HepG2 (cell line): ENCODE measurements at regions not wholly inside any gene's neighbourhood (a gene's known extent, or its start where the extent isn't known, plus 50 kb on each side); places are given as distances from the start of the nearest gene placed in this dataset.
"Not testable (repeated sequence)": the region's sequence is repeated elsewhere in the genome, so short reads cannot be mapped to it uniquely, and the experiment has no call there.

Experiments used
- ATAC-seq: fragments of 200-7000 bp; cut with Tn5 transposase; 3 replicates; pipeline ENCODE4 v1.9.1; 2020; ENCODE audit warnings: mild to moderate bottlenecking, moderate library complexity
- BruUV-seq: library from RNA; stranded (reverse); fragments of 400-500 nt; replicated peaks from 2 replicates; lab custom pipeline; 2021; lab: Mats Ljungman, UMichigan
- CTCF ChIA-PET: fragments of 300-600 bp; formaldehyde crosslinking; extraction: SDS; loops from one replicate; lab custom pipeline; 2021; ENCODE audit warnings: low total read pairs, inconsistent platforms, low intra/inter-chr PET ratio; lab: Yijun Ruan, JAX
- POLR2A ChIA-PET: fragments of 350-600 bp; sonication (Branson Sonifier 250); formaldehyde crosslinking; loops from one replicate; lab custom pipeline; 2020; ENCODE audit warnings: antibody characterized with exemption, inconsistent platforms; lab: Yijun Ruan, JAX
- DNase-seq: peaks from one replicate; pipeline ENCODE4 v3.0.0-alpha.2; 2015; ENCODE audit warnings: low spot score
- FAIRE-seq: peaks from 3 replicates; lab custom pipeline; 2011; peaks lifted over from hg19 to GRCh38; lab: Jason Lieb, UNC
- H2AFZ ChIP-seq: one replicate; pipeline ENCODE4 v1.6.1; 2011; ENCODE audit warnings: low read length, inconsistent platforms
- H3K27ac ChIP-seq: fragments of 300-600 bp; 3 replicates; pipeline ENCODE4 v1.8.0; 2011; ENCODE audit warnings: mixed run types, mild to moderate bottlenecking, mixed read lengths, low read length, inconsistent platforms; ENCODE audit not compliant: insufficient read depth; ENCODE audit errors: extremely low read length
- H3K27me3 ChIP-seq, 2 experiments: fragments of 200-600 bp in 1 of 2; 2 replicates in 1 of 2; 3 replicates in 1 of 2; pipeline versions ENCODE4 v1.6.0 to v1.8.0; 2011; ENCODE audit warnings: low read length in 2 of 2, mild to moderate bottlenecking in 2 of 2, moderate library complexity in 2 of 2, inconsistent platforms in 1 of 2; ENCODE audit not compliant: insufficient read depth in 2 of 2, control insufficient read depth in 1 of 2
- H3K36me3 ChIP-seq, 2 experiments: fragments of 200-600 bp in 1 of 2; replicated peaks in 1 of 2; 2 replicates in 1 of 2; 3 replicates in 1 of 2; pipeline versions ENCODE4 v1.5.1 to v1.8.0; 2011; ENCODE audit warnings: low read length in 2 of 2, inconsistent platforms in 1 of 2; ENCODE audit not compliant: insufficient read depth in 2 of 2, control insufficient read depth in 1 of 2
- H3K4me1 ChIP-seq: 2 replicates; pipeline ENCODE4 v1.5.1; 2012; ENCODE audit warnings: low read length, inconsistent platforms; ENCODE audit not compliant: insufficient read depth
- H3K4me2 ChIP-seq: 2 replicates; pipeline ENCODE4 v1.6.0; 2011; ENCODE audit warnings: low read depth, low read length, inconsistent platforms
- H3K4me3 ChIP-seq, 3 experiments: fragments of 200-600 bp in 1 of 3; sonication (generic), shearing (Covaris generic) in 1 of 3; replicated peaks in 1 of 3; 2 replicates each; pipeline ENCODE4 v1.5.1; 2011 to 2016; ENCODE audit warnings: low read length in 3 of 3, inconsistent platforms in 2 of 3, low read depth in 2 of 3, mild to moderate bottlenecking in 2 of 3, control low read depth in 1 of 3, mixed read lengths in 1 of 3; ENCODE audit not compliant: insufficient read depth in 1 of 3
- H3K79me2 ChIP-seq: one replicate; pipeline ENCODE4 v1.6.1; 2011; ENCODE audit warnings: low read length, inconsistent platforms; ENCODE audit not compliant: insufficient read depth
- H3K9ac ChIP-seq: 2 replicates; pipeline ENCODE4 v1.6.0; 2011; ENCODE audit warnings: mild to moderate bottlenecking, low read depth, low read length, inconsistent platforms; ENCODE audit not compliant: insufficient read depth
- H3K9me3 ChIP-seq: 2 replicates; pipeline ENCODE4 v1.5.1; 2012; ENCODE audit warnings: mild to moderate bottlenecking, low read length
- H4K20me1 ChIP-seq: 2 replicates; pipeline ENCODE4 v1.6.0; 2011; ENCODE audit warnings: inconsistent platforms, mild to moderate bottlenecking, low read length, moderate library complexity; ENCODE audit not compliant: insufficient read depth
- DNMT3B ChIP-seq: conservative IDR thresholded peaks from 2 replicates; pipeline ENCODE4 v1.6.1; 2016; ENCODE audit warnings: missing biosample characterization, control low read depth
- HNRNPL ChIP-seq: fragments of 200-400 bp; formaldehyde crosslinking; IDR thresholded peaks from 2 replicates; pipeline ENCODE4 v1.6.1; 2017; ENCODE audit warnings: mild to moderate bottlenecking, low read depth, low read length
- NAIF1 ChIP-seq: sonication (generic); formaldehyde crosslinking; IDR thresholded peaks from 2 replicates; pipeline ENCODE4 v1.5.0; 2020; ENCODE audit warnings: mild to moderate bottlenecking, missing genetic modification reagents, borderline replicate concordance
- SP140L ChIP-seq: sonication (generic); formaldehyde crosslinking; IDR thresholded peaks from 2 replicates; pipeline ENCODE4 v1.4.0; 2020; ENCODE audit warnings: missing genetic modification reagents, borderline replicate concordance
- ZNF839 ChIP-seq: sonication (generic); formaldehyde crosslinking; IDR thresholded peaks from 2 replicates; pipeline ENCODE4 v1.4.0; 2020; ENCODE audit warnings: missing genetic modification reagents, mild to moderate bottlenecking, borderline replicate concordance
- WGBS: methylation state at CpG from one replicate; pipeline ENCODE4 v1.1.6; 2017; ENCODE audit warnings: low lambda C conversion rate; 5-methylcytosine and 5-hydroxymethylcytosine counted together
- in situ Hi-C: cut with HindIII; loops from 2 replicates; pipeline ENCODE4 v1.10.0; 2017; ENCODE audit warnings: low pct_unique_long_range_greater_than_20kb; ENCODE audit not compliant: extremely low pct_ligation_motif_present
- intact Hi-C: fragments of 100-400 bp; cut with micrococcal nuclease; formaldehyde crosslinking; loops from one replicate; pipeline ENCODE4 v1.10.0; 2022; ENCODE audit not compliant: unreplicated experiment
- TF ChIP-seq, protein P1 (sequence below): sonication (generic); formaldehyde crosslinking; IDR thresholded peaks from 2 replicates; pipeline ENCODE4 v1.9.0; 2021; ENCODE audit warnings: mild to moderate bottlenecking, missing genetic modification reagents
- TF ChIP-seq, protein P2 (sequence below): IDR thresholded peaks from 2 replicates; pipeline ENCODE4 v1.6.1; 2012; ENCODE audit warnings: low read length, improper control_type of control experiment

DNA sequence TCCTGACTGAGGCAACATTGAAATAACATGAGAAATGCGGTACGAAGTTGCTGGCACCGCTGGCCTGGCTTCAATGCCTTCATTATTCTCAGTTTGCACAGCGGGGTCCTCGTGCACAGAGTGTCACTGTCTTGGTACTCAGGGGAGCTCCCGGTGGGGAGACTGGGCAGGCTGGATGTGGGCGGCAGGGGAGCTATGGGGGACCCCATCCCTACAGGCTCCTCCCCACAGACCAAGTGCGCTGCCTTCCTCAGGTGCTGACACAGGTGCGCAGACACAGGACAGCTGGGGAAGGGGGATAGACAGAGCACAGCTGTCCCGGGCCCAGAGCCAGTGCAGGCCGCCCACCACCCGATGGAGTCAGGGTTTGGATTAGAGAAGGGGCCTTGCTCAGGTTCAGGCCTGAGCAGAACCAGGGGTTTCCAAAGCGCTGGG is 270.1 kb downstream of the ADGRD1 start (continued):
- TF ChIP-seq, protein P1, sequence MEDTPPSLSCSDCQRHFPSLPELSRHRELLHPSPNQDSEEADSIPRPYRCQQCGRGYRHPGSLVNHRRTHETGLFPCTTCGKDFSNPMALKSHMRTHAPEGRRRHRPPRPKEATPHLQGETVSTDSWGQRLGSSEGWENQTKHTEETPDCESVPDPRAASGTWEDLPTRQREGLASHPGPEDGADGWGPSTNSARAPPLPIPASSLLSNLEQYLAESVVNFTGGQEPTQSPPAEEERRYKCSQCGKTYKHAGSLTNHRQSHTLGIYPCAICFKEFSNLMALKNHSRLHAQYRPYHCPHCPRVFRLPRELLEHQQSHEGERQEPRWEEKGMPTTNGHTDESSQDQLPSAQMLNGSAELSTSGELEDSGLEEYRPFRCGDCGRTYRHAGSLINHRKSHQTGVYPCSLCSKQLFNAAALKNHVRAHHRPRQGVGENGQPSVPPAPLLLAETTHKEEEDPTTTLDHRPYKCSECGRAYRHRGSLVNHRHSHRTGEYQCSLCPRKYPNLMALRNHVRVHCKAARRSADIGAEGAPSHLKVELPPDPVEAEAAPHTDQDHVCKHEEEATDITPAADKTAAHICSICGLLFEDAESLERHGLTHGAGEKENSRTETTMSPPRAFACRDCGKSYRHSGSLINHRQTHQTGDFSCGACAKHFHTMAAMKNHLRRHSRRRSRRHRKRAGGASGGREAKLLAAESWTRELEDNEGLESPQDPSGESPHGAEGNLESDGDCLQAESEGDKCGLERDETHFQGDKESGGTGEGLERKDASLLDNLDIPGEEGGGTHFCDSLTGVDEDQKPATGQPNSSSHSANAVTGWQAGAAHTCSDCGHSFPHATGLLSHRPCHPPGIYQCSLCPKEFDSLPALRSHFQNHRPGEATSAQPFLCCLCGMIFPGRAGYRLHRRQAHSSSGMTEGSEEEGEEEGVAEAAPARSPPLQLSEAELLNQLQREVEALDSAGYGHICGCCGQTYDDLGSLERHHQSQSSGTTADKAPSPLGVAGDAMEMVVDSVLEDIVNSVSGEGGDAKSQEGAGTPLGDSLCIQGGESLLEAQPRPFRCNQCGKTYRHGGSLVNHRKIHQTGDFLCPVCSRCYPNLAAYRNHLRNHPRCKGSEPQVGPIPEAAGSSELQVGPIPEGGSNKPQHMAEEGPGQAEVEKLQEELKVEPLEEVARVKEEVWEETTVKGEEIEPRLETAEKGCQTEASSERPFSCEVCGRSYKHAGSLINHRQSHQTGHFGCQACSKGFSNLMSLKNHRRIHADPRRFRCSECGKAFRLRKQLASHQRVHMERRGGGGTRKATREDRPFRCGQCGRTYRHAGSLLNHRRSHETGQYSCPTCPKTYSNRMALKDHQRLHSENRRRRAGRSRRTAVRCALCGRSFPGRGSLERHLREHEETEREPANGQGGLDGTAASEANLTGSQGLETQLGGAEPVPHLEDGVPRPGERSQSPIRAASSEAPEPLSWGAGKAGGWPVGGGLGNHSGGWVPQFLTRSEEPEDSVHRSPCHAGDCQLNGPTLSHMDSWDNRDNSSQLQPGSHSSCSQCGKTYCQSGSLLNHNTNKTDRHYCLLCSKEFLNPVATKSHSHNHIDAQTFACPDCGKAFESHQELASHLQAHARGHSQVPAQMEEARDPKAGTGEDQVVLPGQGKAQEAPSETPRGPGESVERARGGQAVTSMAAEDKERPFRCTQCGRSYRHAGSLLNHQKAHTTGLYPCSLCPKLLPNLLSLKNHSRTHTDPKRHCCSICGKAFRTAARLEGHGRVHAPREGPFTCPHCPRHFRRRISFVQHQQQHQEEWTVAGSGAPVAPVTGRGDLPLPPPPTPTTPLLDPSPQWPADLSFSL, result no peak
- no peak for TF ChIP-seq ZNF839
- no peak for TF ChIP-seq HNRNPL
- no peak for TF ChIP-seq NAIF1 (CRISPR knock-in tag)
- TF ChIP-seq DNMT3B (CRISPR knock-in tag), result no peak
- TF ChIP-seq SP140L (CRISPR knock-in tag), result no peak
- TF ChIP-seq, protein P2, sequence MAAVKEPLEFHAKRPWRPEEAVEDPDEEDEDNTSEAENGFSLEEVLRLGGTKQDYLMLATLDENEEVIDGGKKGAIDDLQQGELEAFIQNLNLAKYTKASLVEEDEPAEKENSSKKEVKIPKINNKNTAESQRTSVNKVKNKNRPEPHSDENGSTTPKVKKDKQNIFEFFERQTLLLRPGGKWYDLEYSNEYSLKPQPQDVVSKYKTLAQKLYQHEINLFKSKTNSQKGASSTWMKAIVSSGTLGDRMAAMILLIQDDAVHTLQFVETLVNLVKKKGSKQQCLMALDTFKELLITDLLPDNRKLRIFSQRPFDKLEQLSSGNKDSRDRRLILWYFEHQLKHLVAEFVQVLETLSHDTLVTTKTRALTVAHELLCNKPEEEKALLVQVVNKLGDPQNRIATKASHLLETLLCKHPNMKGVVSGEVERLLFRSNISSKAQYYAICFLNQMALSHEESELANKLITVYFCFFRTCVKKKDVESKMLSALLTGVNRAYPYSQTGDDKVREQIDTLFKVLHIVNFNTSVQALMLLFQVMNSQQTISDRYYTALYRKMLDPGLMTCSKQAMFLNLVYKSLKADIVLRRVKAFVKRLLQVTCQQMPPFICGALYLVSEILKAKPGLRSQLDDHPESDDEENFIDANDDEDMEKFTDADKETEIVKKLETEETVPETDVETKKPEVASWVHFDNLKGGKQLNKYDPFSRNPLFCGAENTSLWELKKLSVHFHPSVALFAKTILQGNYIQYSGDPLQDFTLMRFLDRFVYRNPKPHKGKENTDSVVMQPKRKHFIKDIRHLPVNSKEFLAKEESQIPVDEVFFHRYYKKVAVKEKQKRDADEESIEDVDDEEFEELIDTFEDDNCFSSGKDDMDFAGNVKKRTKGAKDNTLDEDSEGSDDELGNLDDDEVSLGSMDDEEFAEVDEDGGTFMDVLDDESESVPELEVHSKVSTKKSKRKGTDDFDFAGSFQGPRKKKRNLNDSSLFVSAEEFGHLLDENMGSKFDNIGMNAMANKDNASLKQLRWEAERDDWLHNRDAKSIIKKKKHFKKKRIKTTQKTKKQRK, result no peak

DNA sequence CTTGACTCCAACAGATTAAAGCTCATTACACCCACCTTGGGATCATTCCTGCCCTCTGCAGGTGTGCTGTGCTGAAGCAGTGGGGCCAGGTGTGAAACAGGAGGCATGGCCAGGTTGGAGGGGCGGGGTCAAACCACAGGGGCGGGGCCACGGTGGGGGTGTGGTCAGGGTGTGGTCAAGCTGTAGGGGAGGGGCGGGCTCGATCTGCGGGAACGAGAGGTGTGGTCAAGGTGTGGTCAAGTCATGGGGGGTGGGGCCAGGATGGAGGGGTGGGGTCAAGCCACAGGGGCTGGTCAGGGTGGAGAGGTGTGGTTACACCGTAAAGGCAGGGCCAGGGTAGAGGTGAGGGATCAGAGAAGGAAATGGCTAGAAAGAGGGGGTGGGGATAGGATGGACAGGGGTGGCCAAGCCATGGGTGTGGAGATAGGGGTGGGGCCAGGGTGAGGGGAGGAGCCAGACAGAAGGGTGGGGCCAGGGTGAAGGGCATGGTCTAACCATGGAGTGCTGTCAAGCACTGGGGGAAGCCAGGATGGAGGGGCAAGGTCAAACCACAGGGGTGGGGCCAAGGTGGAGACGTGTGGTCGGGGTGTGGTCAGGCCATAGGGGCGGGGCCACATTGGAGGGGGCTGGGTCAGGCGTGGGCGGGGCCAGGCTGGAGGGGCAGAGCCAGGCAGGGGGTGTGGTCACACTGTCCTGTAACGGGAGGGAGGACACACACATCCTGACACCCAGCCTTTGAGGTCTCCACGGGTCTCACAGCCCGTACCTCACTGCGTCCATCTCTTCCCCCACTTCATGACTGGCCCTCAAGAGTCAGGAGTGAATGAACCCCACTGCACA is 270.7 kb downstream of the ADGRD1 start:
- H3K79me2 ChIP-seq, CTCF ChIA-PET, H4K20me1 ChIP-seq, intact Hi-C loops, BruUV-seq, DNase-seq, H3K27me3 ChIP-seq, H3K4me2 ChIP-seq, H3K4me1 ChIP-seq, H2AFZ ChIP-seq, ATAC-seq, H3K36me3 ChIP-seq, H3K9ac ChIP-seq, H3K9me3 ChIP-seq, H3K4me3 ChIP-seq, H3K27ac ChIP-seq, POLR2A ChIA-PET, FAIRE-seq: not testable (repeated sequence)
- in situ Hi-C loops, result loop anchor here (10.0 kb wide), 1 partner anchor 210 kb away; no protein-coding TSS in a partner anchor
- WGBS, result 20% methylated on average over 12 of the region's 17 CpGs
